ENCODE measurements at regions not wholly inside any gene's neighbourhood (a gene's known extent, or its start where the extent isn't known, plus 50 kb on each side); places are given as distances from the start of the nearest gene placed in this dataset.

DNA sequence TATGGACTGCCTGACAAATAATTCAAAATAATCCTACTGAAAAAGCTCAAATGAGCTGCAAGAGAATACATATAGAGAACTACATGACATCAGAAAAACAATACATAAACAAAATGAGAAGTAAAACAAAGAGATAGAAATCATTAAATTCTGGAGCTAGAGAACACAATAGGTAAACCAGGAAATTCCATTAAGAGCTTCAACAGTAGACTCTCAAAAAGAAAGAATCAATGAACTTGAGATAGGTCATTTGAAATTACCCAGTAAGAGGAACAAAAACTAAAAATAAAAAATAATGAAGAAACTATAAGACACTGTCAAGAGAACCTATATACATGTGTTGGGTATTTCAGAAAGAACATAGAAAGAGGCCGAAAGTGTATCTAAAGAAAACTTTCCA lies 186.3 kb downstream of the PTN start:
- TF ChIP-seq, protein P1, sequence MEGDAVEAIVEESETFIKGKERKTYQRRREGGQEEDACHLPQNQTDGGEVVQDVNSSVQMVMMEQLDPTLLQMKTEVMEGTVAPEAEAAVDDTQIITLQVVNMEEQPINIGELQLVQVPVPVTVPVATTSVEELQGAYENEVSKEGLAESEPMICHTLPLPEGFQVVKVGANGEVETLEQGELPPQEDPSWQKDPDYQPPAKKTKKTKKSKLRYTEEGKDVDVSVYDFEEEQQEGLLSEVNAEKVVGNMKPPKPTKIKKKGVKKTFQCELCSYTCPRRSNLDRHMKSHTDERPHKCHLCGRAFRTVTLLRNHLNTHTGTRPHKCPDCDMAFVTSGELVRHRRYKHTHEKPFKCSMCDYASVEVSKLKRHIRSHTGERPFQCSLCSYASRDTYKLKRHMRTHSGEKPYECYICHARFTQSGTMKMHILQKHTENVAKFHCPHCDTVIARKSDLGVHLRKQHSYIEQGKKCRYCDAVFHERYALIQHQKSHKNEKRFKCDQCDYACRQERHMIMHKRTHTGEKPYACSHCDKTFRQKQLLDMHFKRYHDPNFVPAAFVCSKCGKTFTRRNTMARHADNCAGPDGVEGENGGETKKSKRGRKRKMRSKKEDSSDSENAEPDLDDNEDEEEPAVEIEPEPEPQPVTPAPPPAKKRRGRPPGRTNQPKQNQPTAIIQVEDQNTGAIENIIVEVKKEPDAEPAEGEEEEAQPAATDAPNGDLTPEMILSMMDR (IDR thresholded peaks at IDR 0.05): no peak
- no peak for TF ChIP-seq POLR2A (IDR thresholded peaks at IDR 0.05)
